ENCODE measurements at regions not wholly inside any gene's neighbourhood (a gene's known extent, or its start where the extent isn't known, plus 50 kb on each side); places are given as distances from the start of the nearest gene placed in this dataset.
"Not testable (repeated sequence)": the region's sequence is repeated elsewhere in the genome, so short reads cannot be mapped to it uniquely, and the experiment has no call there.

DNA sequence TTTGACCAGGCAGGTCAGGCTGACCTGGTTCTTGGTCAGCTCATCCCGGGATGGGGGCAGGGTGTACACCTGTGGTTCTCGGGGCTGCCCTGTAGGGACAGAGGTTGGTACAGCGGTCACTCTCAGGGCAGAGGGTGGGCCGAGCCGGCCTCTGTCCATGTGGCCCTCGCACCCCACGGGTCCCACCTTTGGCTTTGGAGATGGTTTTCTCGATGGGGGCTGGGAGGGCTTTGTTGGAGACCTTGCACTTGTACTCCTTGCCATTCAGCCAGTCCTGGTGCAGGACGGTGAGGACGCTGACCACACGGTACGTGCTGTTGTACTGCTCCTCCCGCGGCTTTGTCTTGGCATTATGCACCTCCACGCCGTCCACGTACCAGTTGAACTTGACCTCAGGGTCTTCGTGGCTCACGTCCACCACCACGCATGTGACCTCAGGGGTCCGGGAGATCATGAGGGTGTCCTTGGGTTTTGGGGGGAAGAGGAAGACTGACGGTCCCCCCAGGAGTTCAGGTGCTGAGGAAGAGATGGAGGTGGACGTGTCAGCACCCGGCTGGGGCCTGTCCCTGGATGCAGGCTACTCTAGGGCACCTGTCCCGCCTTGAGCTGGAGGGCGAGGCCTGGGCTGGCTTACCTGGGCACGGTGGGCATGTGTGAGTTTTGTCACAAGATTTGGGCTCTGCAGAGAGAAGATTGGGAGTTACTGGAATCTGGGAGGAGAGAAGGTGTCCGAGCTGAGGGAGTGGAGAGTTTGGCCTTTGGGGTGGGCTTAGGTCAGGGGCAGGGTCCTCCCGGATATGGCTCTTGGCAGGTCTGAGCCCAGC is 215.5 kb downstream of the TMEM121 start:
- TF ChIP-seq EP300 (IDR thresholded peaks at IDR 0.05); GATA3 (IDR thresholded peaks at IDR 0.05; ENCODE audit: borderline replicate concordance); RAD21 (conservative IDR thresholded peaks at IDR 0.05 in 1 of 2, IDR thresholded peaks at IDR 0.05 in 1 of 2); POLR2A (IDR thresholded peaks at IDR 0.05; ENCODE audit: low read length); ZFP36 (IDR thresholded peaks at IDR 0.05; ENCODE audit: borderline replicate concordance, partially characterized antibody); CTCF (IDR thresholded peaks at IDR 0.05); REST (IDR thresholded peaks at IDR 0.05); CHD2 (IDR thresholded peaks at IDR 0.05; ENCODE audit: low read length, partially characterized antibody); RCOR1 (IDR thresholded peaks at IDR 0.05; ENCODE audit: low read depth, low read length); MYC (IDR thresholded peaks at IDR 0.05; ENCODE audit: borderline replicate concordance, low read length); CEBPB (IDR thresholded peaks at IDR 0.05): not testable (repeated sequence)
